K562 (cell line): ENCODE measurements at regions not wholly inside any gene's neighbourhood (a gene's known extent, or its start where the extent isn't known, plus 50 kb on each side); places are given as distances from the start of the nearest gene placed in this dataset.

ENCODE experiments used
- ATAC-seq: fragments of 200-7000 bp; cut with Tn5 transposase; 3 replicates; pipeline ENCODE4 v1.9.1; 2020; ENCODE audit warnings: moderate library complexity
- BruUV-seq: library from RNA; stranded (reverse); fragments of 400-500 nt; replicated peaks from 2 replicates; lab custom pipeline; 2021; lab: Mats Ljungman, UMichigan
- CTCF ChIA-PET: fragments of 300-600 bp; formaldehyde crosslinking; extraction: SDS; loops from one replicate; lab custom pipeline; 2021; ENCODE audit warnings: low intra/inter-chr PET ratio; lab: Yijun Ruan, JAX
- POLR2A ChIA-PET: fragments of 300-600, 350-650 bp; sonication (Branson Sonifier 250); formaldehyde crosslinking; extraction: SDS; loops from one replicate; lab custom pipeline; 2021; ENCODE audit warnings: antibody characterized with exemption, inconsistent platforms; lab: Yijun Ruan, JAX
- DNase-seq, 4 experiments: peaks; one replicate each; pipeline versions ENCODE4 v3.0.0 to v3.0.0-alpha.2; 2011 to 2018; ENCODE audit warnings: low spot score in 3 of 4, mixed read lengths in 3 of 4; ENCODE audit errors: extremely low read depth in 1 of 4
- FAIRE-seq: peaks from 2 replicates; lab custom pipeline; 2011; peaks lifted over from hg19 to GRCh38; lab: Jason Lieb, UNC
- H2AFZ ChIP-seq: 2 replicates; pipeline ENCODE4 v1.6.0; 2011; ENCODE audit warnings: low read depth, low read length, control low read depth, inconsistent platforms
- H3K27ac ChIP-seq: fragments of 200-600 bp; 3 replicates; pipeline ENCODE4 v1.8.0; 2011; ENCODE audit warnings: low read depth, mild to moderate bottlenecking, control low read depth, inconsistent platforms, low read length, moderate library complexity, mixed read lengths; ENCODE audit errors: extremely low read depth
- H3K27me3 ChIP-seq, 2 experiments: fragments of 300-600 bp in 1 of 2; 2 replicates in 1 of 2; 3 replicates in 1 of 2; pipeline versions ENCODE4 v1.6.0 to v1.8.0; 2011; ENCODE audit warnings: inconsistent platforms in 2 of 2, low read length in 2 of 2, mild to moderate bottlenecking in 1 of 2, mixed read lengths in 1 of 2, moderate library complexity in 1 of 2; ENCODE audit not compliant: control insufficient read depth in 2 of 2, insufficient read depth in 2 of 2
- H3K36me3 ChIP-seq: fragments of 300-600 bp; 3 replicates; pipeline ENCODE4 v1.8.0; 2011; ENCODE audit warnings: mild to moderate bottlenecking, low read length, inconsistent platforms; ENCODE audit not compliant: control insufficient read depth, insufficient read depth
- H3K4me1 ChIP-seq, 2 experiments: fragments of 200-600 bp in 1 of 2; replicated peaks in 1 of 2; 2 replicates in 1 of 2; 3 replicates in 1 of 2; pipeline versions ENCODE4 v1.5.1 to v1.8.0; 2011; ENCODE audit warnings: inconsistent platforms in 2 of 2, low read length in 2 of 2, mild to moderate bottlenecking in 1 of 2, mixed read lengths in 1 of 2, moderate library complexity in 1 of 2; ENCODE audit not compliant: control insufficient read depth in 2 of 2, insufficient read depth in 2 of 2
- H3K4me2 ChIP-seq: 2 replicates; pipeline ENCODE4 v1.6.1; 2011; ENCODE audit warnings: low read length, control low read depth, inconsistent platforms, mixed read lengths; ENCODE audit not compliant: insufficient read depth
- H3K4me3 ChIP-seq: fragments of 200-600 bp; sonication (generic), shearing (Covaris generic); 2 replicates; pipeline ENCODE4 v1.5.1; 2016; ENCODE audit warnings: control low read depth, inconsistent platforms
- H3K79me2 ChIP-seq: fragments of 200-600 bp; 3 replicates; pipeline ENCODE4 v1.8.0; 2011; ENCODE audit warnings: low read length, inconsistent platforms; ENCODE audit not compliant: control insufficient read depth, insufficient read depth
- H3K9ac ChIP-seq, 2 experiments: 2 replicates each; pipeline versions ENCODE4 v1.6.0 to v1.6.1; 2011; ENCODE audit warnings: low read depth in 2 of 2, low read length in 2 of 2, control low read depth in 1 of 2, inconsistent platforms in 1 of 2, mild to moderate bottlenecking in 1 of 2, mixed read lengths in 1 of 2; ENCODE audit not compliant: insufficient read depth in 1 of 2
- H3K9me1 ChIP-seq: one replicate; pipeline ENCODE4 v1.6.0; 2011; ENCODE audit warnings: inconsistent platforms, mild to moderate bottlenecking, low read length, moderate library complexity; ENCODE audit not compliant: control insufficient read depth, insufficient read depth
- H3K9me3 ChIP-seq: replicated peaks from 2 replicates; pipeline ENCODE4 v1.5.1; 2011; ENCODE audit warnings: low read depth, low read length, inconsistent platforms; ENCODE audit not compliant: control insufficient read depth, insufficient read depth
- H4K20me1 ChIP-seq: replicated peaks from 2 replicates; pipeline ENCODE4 v1.6.1; 2011; ENCODE audit warnings: low read length, inconsistent platforms, mixed read lengths; ENCODE audit not compliant: control insufficient read depth, insufficient read depth
- CBX2 ChIP-seq: fragments of 200-600 bp; sonication (generic); IDR thresholded peaks from one replicate; pipeline ENCODE4 v1.6.1; 2012; ENCODE audit warnings: mild to moderate bottlenecking, low read length, inconsistent platforms; ENCODE audit not compliant: insufficient read depth, poor library complexity, severe bottlenecking
- ELF4 ChIP-seq: fragments of 450-650 bp; formaldehyde crosslinking; IDR thresholded peaks from 2 replicates; pipeline ENCODE4 v1.4.0; 2022; ENCODE audit warnings: missing genetic modification characterization
- HDAC1 ChIP-seq, 2 experiments: fragments of 450-650 bp; IDR thresholded peaks; 2 replicates each; pipeline ENCODE4 v1.6.1; 2016 to 2017; ENCODE audit warnings: inconsistent platforms in 1 of 2, mild to moderate bottlenecking in 1 of 2, moderate library complexity in 1 of 2
- HNRNPH1 ChIP-seq: fragments of 200-400 bp; formaldehyde crosslinking; optimal IDR thresholded peaks from 2 replicates; pipeline ENCODE3; 2017; ENCODE audit warnings: low read depth, mild to moderate bottlenecking, low read length, moderate library complexity
- ILF3 ChIP-seq: fragments of 450-650 bp; IDR thresholded peaks from 2 replicates; pipeline ENCODE4 v1.6.1; 2018; ENCODE audit warnings: antibody characterized with exemption, mild to moderate bottlenecking, moderate library complexity, borderline replicate concordance
- MXI1 ChIP-seq: IDR thresholded peaks from 2 replicates; pipeline ENCODE4 v1.6.1; 2011; ENCODE audit warnings: low read depth, mild to moderate bottlenecking, improper control_type of control experiment, low read length
- PPARD ChIP-seq: fragments of 250-450 bp; sonication (Bioruptor Pico); IDR thresholded peaks from 2 replicates; pipeline ENCODE4 v1.8.0; 2022; ENCODE audit warnings: inconsistent platforms, mild to moderate bottlenecking, moderate library complexity
- PYGO2 ChIP-seq: fragments of 450-650 bp; IDR thresholded peaks from 2 replicates; pipeline ENCODE4 v1.6.1; 2016; ENCODE audit warnings: mild to moderate bottlenecking, missing genetic modification characterization, moderate library complexity, missing compliant biosample characterization
- RHOXF2B ChIP-seq: fragments of 250-450 bp; sonication (Bioruptor Pico); conservative IDR thresholded peaks from 2 replicates; pipeline ENCODE4 v1.5.1; 2021
- SP1 ChIP-seq: sonication (generic); formaldehyde crosslinking; IDR thresholded peaks from 2 replicates; pipeline ENCODE4 v1.8.1; 2022; ENCODE audit warnings: mild to moderate bottlenecking, missing genetic modification reagents
- WGBS: fragments of 100-300 bp; shearing (Covaris generic); methylation state at CpG from one replicate; pipeline ENCODE4 v1.1.6; 2016; ENCODE audit warnings: low coverage, mixed read lengths; ENCODE audit not compliant: insufficient coverage; ENCODE audit errors: missing lambda C conversion rate; 5-methylcytosine and 5-hydroxymethylcytosine counted together
- in situ Hi-C: fragments of 300-500 bp; cut with MboI; formaldehyde crosslinking; loops from 4 replicates; pipeline ENCODE4 v1.15.0; 2018; ENCODE audit warnings: inconsistent platforms, mixed read lengths
- intact Hi-C: fragments of 100-400 bp; cut with micrococcal nuclease; formaldehyde crosslinking; loops from 2 replicates; pipeline ENCODE4 v1.14.2; 2022
- TF ChIP-seq, protein P1 (sequence below): fragments of 450-650 bp; IDR thresholded peaks from 2 replicates; pipeline ENCODE4 v1.6.1; 2016; ENCODE audit warnings: low read depth, mild to moderate bottlenecking, moderate library complexity

DNA sequence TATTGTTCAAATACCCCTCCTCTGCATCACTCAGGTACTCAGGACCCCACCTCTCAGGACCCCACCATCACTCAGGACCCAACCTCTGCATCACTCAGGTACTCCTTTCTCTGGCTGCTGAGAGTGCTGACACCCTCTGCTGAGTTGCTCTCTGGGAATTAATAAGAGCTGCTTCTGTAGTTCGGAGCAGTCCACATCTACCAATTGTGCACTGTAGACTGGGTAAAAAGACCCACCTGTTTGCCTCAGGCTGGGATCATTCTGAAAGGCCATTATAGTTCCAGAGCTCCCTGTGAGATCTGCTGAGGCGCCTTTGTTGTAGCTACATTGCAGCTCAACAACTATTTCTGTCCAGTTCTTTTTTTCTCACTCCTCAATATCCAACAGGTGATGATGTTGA, 276.3 kb upstream of the MYOCD start (continued):
- TF ChIP-seq, protein P1, sequence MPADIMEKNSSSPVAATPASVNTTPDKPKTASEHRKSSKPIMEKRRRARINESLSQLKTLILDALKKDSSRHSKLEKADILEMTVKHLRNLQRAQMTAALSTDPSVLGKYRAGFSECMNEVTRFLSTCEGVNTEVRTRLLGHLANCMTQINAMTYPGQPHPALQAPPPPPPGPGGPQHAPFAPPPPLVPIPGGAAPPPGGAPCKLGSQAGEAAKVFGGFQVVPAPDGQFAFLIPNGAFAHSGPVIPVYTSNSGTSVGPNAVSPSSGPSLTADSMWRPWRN, result no peak
- TF ChIP-seq SP1 (CRISPR knock-in tag) (no peak), MXI1 (no peak), ILF3 (no peak), PPARD (CRISPR knock-in tag) (no peak), HDAC1 (IDR thresholded peaks at IDR 0.05) (no peak)

GRCh38 chr17:12390631-12391030, 275.1 kb upstream of the MYOCD start:
- FAIRE-seq, result no peak
- no peaks in the 10 kb centered on the region for H3K4me1 ChIP-seq
- TF ChIP-seq RHOXF2B (CRISPR knock-in tag) (no peak), PYGO2 (no peak), CBX2 (no peak), HNRNPH1 (no peak), ELF4 (CRISPR knock-in tag) (no peak)
- TF ChIP-seq, all 486 proteins: peak for 0
- Histone ChIP-seq H3K4me2 (no peak overlapping the region), H3K9me1 (no peaks in the 10 kb centered on the region), H3K36me3 (no peaks in the 10 kb centered on the region), H3K9me3 (no peaks in the 10 kb centered on the region), H2AFZ (no peak overlapping the region), H3K27me3 (no peaks in the 10 kb centered on the region), H3K79me2 (no peaks in the 10 kb centered on the region), H3K27ac (no peak overlapping the region), H4K20me1 (no peaks in the 10 kb centered on the region), H3K9ac (no peak overlapping the region), H3K4me3 (no peak overlapping the region)
- CTCF ChIA-PET, result no interaction called here
- intact Hi-C loops (no loop called here), in situ Hi-C loops (no loop called here)
- 4% methylated on average over 4 of the region's 4 CpGs for WGBS
- DNase-seq, result no peak
- ATAC-seq, result no peak
- POLR2A ChIA-PET, result no interaction called here
- BruUV-seq, result no TSS peak
